GM23338 (cell line): ENCODE measurements at regions not wholly inside any gene's neighbourhood (a gene's known extent, or its start where the extent isn't known, plus 50 kb on each side); places are given as distances from the start of the nearest gene placed in this dataset.

Source experiments
- NANOG ChIP-seq: IDR thresholded peaks from 2 replicates; pipeline ENCODE4 v1.6.1; 2016; ENCODE audit warnings: antibody characterized with exemption, borderline replicate concordance
- ZNF331 ChIP-seq: fragments of 250-450 bp; sonication (Bioruptor Pico); IDR thresholded peaks from 2 replicates; pipeline ENCODE4 v1.5.0; 2020; ENCODE audit warnings: low read depth, mild to moderate bottlenecking, moderate library complexity

GRCh38 chr16:49016461-49016860, 265.2 kb downstream of the CBLN1 start:
- TF ChIP-seq NANOG: no peak
- TF ChIP-seq ZNF331: no peak
